ENCODE measurements at regions not wholly inside any gene's neighbourhood (a gene's known extent, or its start where the extent isn't known, plus 50 kb on each side); places are given as distances from the start of the nearest gene placed in this dataset.

DNA sequence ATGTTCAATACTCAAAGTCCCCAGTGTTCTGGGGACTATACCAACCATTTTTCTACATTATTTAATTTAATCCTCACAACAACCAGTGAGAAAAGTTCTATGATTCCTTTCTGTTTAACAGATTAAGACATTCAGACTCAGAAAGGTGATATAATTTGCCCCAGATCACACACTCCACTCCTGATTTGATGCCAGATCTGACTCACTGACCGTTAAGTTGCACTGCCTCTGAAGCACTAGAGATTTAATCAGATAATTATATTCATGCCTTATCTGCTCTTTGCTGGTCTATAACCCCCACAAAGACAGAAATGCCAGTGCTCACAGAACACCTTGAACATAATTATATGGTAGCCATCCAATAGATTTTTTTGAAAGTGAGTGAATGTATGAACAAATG is 501.0 kb downstream of the IGSF11 start (continued):
- TF ChIP-seq, protein P1, sequence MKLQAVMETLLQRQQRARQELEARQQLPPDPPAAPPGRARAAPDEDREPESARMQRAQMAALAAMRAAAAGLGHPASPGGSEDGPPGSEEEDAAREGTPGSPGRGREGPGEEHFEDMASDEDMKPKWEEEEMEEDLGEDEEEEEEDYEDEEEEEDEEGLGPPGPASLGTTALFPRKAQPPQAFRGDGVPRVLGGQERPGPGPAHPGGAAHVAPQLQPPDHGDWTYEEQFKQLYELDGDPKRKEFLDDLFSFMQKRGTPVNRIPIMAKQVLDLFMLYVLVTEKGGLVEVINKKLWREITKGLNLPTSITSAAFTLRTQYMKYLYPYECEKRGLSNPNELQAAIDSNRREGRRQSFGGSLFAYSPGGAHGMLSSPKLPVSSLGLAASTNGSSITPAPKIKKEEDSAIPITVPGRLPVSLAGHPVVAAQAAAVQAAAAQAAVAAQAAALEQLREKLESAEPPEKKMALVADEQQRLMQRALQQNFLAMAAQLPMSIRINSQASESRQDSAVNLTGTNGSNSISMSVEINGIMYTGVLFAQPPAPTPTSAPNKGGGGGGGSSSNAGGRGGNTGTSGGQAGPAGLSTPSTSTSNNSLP (IDR thresholded peaks at IDR 0.05; ENCODE audit: borderline replicate concordance, low read depth, low read length) = no peak
- TF ChIP-seq ADNP (tag; IDR thresholded peaks at IDR 0.05) = no peak
- TF ChIP-seq, protein P2, sequence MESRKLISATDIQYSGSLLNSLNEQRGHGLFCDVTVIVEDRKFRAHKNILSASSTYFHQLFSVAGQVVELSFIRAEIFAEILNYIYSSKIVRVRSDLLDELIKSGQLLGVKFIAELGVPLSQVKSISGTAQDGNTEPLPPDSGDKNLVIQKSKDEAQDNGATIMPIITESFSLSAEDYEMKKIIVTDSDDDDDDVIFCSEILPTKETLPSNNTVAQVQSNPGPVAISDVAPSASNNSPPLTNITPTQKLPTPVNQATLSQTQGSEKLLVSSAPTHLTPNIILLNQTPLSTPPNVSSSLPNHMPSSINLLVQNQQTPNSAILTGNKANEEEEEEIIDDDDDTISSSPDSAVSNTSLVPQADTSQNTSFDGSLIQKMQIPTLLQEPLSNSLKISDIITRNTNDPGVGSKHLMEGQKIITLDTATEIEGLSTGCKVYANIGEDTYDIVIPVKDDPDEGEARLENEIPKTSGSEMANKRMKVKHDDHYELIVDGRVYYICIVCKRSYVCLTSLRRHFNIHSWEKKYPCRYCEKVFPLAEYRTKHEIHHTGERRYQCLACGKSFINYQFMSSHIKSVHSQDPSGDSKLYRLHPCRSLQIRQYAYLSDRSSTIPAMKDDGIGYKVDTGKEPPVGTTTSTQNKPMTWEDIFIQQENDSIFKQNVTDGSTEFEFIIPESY (CRISPR knock-in tag; IDR thresholded peaks at IDR 0.05) = no peak
- TF ChIP-seq TAF1 (IDR thresholded peaks at IDR 0.05; ENCODE audit: control insufficient read depth, extremely low read depth, insufficient read depth, low read length, severe bottlenecking) = no peak
- TF ChIP-seq, protein P3, sequence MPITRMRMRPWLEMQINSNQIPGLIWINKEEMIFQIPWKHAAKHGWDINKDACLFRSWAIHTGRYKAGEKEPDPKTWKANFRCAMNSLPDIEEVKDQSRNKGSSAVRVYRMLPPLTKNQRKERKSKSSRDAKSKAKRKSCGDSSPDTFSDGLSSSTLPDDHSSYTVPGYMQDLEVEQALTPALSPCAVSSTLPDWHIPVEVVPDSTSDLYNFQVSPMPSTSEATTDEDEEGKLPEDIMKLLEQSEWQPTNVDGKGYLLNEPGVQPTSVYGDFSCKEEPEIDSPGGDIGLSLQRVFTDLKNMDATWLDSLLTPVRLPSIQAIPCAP (CRISPR knock-in tag; IDR thresholded peaks at IDR 0.05; ENCODE audit: borderline replicate concordance) = no peak
- TF ChIP-seq, protein P4, sequence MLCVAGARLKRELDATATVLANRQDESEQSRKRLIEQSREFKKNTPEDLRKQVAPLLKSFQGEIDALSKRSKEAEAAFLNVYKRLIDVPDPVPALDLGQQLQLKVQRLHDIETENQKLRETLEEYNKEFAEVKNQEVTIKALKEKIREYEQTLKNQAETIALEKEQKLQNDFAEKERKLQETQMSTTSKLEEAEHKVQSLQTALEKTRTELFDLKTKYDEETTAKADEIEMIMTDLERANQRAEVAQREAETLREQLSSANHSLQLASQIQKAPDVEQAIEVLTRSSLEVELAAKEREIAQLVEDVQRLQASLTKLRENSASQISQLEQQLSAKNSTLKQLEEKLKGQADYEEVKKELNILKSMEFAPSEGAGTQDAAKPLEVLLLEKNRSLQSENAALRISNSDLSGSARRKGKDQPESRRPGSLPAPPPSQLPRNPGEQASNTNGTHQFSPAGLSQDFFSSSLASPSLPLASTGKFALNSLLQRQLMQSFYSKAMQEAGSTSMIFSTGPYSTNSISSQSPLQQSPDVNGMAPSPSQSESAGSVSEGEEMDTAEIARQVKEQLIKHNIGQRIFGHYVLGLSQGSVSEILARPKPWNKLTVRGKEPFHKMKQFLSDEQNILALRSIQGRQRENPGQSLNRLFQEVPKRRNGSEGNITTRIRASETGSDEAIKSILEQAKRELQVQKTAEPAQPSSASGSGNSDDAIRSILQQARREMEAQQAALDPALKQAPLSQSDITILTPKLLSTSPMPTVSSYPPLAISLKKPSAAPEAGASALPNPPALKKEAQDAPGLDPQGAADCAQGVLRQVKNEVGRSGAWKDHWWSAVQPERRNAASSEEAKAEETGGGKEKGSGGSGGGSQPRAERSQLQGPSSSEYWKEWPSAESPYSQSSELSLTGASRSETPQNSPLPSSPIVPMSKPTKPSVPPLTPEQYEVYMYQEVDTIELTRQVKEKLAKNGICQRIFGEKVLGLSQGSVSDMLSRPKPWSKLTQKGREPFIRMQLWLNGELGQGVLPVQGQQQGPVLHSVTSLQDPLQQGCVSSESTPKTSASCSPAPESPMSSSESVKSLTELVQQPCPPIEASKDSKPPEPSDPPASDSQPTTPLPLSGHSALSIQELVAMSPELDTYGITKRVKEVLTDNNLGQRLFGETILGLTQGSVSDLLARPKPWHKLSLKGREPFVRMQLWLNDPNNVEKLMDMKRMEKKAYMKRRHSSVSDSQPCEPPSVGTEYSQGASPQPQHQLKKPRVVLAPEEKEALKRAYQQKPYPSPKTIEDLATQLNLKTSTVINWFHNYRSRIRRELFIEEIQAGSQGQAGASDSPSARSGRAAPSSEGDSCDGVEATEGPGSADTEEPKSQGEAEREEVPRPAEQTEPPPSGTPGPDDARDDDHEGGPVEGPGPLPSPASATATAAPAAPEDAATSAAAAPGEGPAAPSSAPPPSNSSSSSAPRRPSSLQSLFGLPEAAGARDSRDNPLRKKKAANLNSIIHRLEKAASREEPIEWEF (CRISPR knock-in tag; IDR thresholded peaks at IDR 0.05) = no peak
- no peak for TF ChIP-seq MAZ (CRISPR knock-in tag; conservative IDR thresholded peaks at IDR 0.05 in 1 of 2, IDR thresholded peaks at IDR 0.05 in 1 of 2)
- no peak for TF ChIP-seq NCOR1 (IDR thresholded peaks at IDR 0.05)
- TF ChIP-seq ZNF57 (CRISPR knock-in tag; IDR thresholded peaks at IDR 0.05) = no peak

All from K562 (cell line).